ENCODE measurements at regions not wholly inside any gene's neighbourhood (a gene's known extent, or its start where the extent isn't known, plus 50 kb on each side); places are given as distances from the start of the nearest gene placed in this dataset.

GRCh38 chr10:118537623-118538022 lies 57.8 kb downstream of the PRLHR start:
- no peak for DNase-seq (ENCODE audit: low read depth)

GRCh38 chr10:118534136-118534535 lies 61.3 kb downstream of the PRLHR start:
- no peak for DNase-seq (ENCODE audit: low read depth)

GRCh38 chr10:118531105-118531852 lies 64.2 kb downstream of the PRLHR start:
- DNase-seq (ENCODE audit: low read depth), result no peak

- no peak for DNase-seq (ENCODE audit: low read depth)
These were observed 67.0 kb downstream of the PRLHR start for GRCh38 chr10:118528426-118528825.

DNA sequence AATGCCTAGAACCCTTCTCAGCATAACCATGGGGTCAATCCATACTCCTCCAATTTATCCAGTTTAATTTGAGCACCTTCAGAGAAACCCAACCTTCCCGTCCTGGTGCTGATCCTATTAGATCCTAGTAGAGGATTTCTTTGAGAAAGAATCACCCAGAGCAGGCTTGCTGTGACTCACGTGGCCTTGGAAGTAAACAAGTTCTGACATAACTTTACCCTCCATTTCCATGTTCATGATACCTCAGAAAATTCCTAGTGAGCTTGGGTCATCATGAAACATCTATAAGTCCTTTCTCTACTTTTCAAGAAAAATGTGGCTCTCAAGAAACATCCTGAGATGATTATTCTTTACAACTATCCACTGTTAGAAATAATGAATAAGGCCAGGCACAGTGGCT lies 71.7 kb downstream of the PRLHR start:
- no peak for DNase-seq (ENCODE audit: low read depth)

GRCh38 chr10:118522791-118523498 lies 72.5 kb downstream of the PRLHR start:
- DNase-seq (ENCODE audit: low read depth), result no peak

- no peak for DNase-seq (ENCODE audit: low read depth)
These were observed 73.9 kb downstream of the PRLHR start for GRCh38 chr10:118521415-118522117.

GRCh38 chr10:118520116-118520742 lies 75.2 kb downstream of the PRLHR start:
- no peak for DNase-seq (ENCODE audit: low read depth)

DNA sequence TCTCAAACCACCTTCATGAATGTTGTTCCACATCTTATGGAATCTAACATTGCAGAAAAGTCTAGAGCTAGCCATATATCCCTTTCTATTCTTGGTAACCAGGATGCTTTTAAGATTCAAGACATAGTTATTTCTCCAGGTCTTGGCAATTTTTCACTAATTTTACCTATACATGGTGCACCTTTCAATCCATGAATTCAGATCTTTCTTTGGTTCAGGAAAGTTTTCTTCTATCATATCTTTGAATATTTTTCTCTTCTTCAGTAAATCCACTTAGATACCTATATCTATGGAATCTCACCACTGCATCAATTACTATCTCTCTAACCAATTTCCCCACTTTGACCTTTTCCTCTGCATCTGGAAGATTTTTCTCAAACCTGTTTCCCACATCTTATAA lies 77.4 kb downstream of the PRLHR start:
- DNase-seq (ENCODE audit: low read depth), result no peak

DNA sequence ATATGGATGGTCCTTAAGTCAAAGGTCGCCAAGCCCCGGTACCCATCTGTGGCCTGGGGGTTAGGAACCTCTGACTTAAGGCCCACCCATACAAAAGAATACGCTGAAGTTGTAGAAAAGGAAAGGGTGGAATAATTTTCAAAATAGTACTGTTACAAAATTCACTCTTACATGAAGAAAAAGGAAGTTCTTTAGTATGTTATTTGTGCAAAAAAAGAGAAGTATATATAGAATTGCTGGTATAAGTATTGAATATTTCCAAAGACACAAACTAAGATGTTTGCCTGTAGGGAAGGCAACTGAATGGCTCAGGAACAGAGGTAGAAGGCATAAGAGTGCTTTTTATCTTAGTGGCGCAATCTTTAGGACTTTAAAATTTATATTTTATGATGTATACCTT lies 78.7 kb downstream of the PRLHR start:
- DNase-seq (ENCODE audit: low read depth), result no peak

- DNase-seq (ENCODE audit: low read depth), result no peak
These were observed 82.3 kb downstream of the PRLHR start for GRCh38 chr10:118513174-118513573.

DNA sequence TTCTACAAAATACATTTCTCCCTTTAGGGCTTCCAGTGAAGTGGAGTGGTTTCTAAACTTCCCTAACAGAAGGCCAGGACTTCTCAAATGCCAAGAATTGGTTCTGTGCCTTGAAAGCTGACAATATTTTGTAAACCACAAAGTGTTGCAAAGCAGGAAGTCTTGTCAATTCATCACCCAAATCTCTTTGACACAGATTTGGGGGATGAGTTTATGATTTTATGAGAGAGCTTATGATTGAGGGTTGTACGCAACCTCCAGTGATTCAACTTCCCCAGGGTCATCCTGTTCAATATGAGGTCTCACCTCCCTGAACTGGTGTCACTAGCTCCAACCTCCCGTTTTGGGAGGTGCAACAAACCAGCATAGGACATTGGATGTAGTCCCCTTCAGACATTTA lies 83.7 kb downstream of the PRLHR start:
- DNase-seq (ENCODE audit: low read depth), result no peak

GRCh38 chr10:118508863-118509262 lies 86.6 kb downstream of the PRLHR start:
- DNase-seq (ENCODE audit: low read depth), result no peak

DNA sequence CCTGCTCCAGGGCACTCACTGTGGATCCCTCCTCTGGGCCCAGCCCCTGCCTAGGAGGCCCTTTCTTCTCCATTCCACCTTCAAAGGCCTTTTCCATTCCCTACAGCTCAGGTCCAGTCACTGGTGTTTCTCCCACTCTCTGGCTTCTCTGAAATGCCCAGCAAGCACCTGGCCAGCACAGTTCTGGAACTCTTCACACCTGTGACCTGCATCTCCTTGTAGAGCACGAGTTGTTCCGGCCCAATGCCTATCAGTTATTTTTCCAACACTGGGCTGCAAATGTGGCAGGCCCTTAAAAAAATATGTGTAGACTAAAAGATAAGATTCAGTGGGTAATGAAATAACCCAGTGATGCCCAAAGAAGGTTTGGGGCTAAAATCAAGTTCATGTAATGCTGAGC lies 87.1 kb downstream of the PRLHR start:
- no peak for DNase-seq (ENCODE audit: low read depth)

- no peak for DNase-seq (ENCODE audit: low read depth)
These were observed 88.5 kb downstream of the PRLHR start for GRCh38 chr10:118506671-118507590.

DNA sequence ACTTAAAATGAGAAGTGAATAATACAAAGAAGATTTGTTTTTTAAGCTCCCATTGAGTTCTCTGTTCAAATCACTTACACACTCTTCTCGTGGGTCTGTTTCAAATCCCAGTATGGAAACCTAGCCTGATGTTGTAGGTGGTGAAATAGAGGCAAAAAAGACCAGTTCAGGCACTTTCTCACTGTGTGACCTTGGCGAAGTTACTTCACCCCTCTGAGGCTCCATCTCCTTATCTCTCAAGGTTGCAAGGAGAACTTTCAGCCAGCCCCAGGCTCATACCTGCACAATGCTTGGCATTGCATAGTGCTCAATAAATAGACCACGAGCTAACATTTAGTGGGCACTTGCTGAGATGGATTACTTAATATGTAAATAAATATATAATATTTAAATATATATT lies 90.1 kb downstream of the PRLHR start:
- no peak for DNase-seq (ENCODE audit: low read depth)

DNA sequence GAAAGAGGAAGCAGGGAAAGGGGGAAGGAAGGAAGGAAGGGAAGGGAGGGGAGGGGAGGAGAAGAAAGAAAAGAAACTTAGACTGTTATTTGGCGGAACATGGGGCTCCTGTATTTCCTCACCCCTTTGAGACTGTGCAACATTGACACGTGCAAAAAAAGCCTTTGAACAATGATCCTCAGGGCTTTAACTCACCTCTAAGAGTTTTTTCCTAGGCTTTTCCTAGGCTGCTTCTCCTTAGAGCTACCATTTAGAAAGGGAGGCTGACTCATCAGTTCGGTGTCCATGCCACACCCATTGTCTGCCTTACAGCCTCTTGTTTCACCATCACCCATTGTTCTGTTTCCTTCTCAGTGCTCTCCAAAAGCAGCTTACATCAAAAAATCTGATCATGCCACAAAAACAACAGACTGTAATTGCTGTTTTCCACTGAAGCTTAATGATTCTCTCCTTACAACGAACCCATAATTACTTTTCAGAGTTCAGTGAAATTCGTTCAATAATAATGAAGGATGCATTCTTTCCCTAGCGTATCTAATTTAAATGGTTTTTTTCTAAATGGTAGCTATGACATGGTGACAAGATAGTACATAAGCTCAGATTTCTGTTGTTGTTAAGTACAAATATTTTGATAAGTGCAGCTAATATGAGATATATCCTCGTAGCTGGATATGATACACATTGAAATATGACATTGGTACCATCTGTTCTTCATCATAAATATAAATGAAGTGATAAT lies 90.8 kb downstream of the PRLHR start:
- DNase-seq (ENCODE audit: low read depth), result no peak

DNA sequence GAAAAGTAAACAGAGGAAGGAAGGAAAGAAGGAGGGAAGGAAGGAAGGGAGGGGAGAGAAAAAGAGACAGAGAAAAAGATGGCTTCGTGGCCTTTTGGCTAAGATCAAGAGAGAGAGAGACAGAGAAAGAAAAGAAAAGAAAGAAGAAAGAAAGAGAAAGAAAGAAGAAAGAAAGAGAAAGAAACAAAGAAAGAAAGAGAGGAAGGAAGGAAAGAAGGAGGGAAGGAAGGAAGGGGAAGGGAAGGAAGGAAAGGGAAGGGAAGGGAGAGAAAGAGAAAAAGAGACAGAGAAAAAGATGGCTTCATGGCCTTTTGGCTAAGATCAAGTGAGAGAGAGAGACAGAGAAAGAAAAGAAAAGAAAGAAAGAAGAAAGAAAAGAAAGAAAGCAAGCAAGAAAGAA lies 91.4 kb downstream of the PRLHR start:
- no peak for DNase-seq (ENCODE audit: low read depth)

GRCh38 chr10:118503192-118503591 lies 92.3 kb downstream of the PRLHR start:
- no peak for DNase-seq (ENCODE audit: low read depth)

DNA sequence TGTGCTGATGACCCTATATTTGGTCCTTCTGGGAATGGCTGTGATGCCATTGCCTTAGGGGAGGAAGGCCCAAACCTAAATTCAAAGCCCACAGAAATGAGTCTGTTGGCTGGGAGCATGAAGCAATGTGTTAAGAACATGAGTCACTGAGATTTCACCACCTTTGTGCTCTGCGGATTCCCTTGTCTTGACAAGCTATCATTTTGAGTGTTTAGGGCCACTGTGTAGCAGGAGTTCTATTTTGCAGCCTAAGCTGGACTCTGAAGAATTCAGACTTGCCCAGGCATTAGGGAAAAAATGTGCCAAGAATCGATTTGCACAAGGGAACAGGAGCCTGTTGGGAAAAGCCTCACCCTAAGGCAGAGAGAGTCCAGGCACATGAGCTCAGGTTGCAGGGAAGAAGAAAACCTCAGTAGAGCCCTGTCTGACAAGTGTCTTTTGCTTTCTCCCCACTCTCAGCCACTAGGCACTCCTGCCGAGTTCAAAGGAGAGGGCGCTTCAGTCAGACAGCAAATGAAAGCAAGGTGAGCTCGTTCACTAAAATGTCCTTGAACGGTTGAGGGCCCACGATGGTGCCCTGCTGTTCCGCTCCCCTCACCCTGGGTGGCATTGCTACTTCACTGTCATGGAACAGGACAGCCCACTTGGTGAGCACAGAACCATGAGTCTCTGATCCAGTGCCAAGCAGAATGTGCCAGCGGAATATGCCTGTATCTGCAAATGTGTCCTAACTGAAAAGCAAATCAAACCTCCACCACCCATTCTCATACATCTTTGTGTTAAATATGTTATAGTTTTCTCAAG lies 93.6 kb downstream of the PRLHR start:
- no peak for DNase-seq (ENCODE audit: low read depth)
